ENCODE measurements at regions not wholly inside any gene's neighbourhood (a gene's known extent, or its start where the extent isn't known, plus 50 kb on each side); places are given as distances from the start of the nearest gene placed in this dataset.
A peak's percentile ranks its signal among the peaks of the same experiment; 100 is the strongest.
"Not testable (repeated sequence)": the region's sequence is repeated elsewhere in the genome, so short reads cannot be mapped to it uniquely, and the experiment has no call there.

DNA sequence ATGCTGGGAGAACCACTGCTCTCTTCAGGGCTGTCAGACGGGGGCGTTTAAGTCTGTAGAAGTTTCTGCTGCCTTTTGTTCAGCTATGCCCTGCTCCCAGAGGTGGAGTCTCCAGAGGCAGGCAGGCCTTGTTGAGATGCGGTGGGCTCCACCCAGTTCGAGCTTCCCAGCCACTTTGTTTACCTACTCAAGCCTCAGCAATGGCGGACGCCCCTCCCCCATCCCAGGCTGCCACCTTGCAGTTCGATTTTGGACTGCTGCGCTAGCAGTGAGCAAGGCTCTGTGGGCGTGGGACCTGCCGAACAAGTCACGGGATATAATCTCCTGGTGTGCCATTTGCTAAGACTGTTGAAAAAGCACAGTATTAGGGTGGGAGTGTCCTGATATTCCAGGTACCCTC is 1057.9 kb upstream of the LRRTM1 start:
- not testable (repeated sequence) for DNase-seq (ENCODE audit: low spot score)

DNA sequence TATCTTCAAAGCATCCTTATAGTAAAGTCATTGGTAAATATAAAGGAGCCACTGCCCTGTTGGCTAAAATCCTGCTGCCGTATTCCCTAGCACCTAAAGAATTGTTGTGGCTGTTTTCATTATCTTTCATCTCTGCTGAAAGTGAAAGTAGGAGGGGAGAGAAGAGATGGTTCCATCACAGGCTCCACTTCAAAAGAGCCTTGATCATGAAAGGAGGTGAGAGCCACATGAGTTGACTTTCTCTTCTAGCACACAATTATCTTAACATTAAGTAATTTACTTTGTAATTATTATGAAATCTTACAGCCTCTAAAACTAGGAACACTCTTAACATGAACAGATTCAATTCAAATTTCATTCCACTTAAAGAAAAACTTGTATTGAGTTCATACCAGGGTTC is 1050.9 kb upstream of the LRRTM1 start:
- no peak for DNase-seq (ENCODE audit: low spot score)

DNA sequence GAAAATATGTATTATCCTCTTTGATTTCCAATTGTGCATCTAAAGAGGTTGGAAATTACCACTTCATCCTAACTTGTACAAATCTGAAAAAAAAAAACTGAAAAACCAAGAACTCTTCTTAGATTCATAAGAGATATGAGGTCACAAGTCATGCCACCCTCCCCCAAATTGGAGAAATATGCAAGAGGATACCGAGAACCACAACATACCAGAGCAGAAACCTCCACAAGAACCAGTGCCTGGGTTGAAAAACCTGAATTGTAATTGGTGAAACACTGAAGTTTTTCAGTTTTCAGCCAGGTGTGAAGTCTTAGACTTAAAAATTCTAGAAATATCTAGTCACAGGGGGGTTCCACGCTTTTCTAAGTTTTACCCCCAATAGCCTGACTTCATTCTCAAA is 1029.5 kb upstream of the LRRTM1 start:
- DNase-seq (ENCODE audit: low spot score): no peak

DNA sequence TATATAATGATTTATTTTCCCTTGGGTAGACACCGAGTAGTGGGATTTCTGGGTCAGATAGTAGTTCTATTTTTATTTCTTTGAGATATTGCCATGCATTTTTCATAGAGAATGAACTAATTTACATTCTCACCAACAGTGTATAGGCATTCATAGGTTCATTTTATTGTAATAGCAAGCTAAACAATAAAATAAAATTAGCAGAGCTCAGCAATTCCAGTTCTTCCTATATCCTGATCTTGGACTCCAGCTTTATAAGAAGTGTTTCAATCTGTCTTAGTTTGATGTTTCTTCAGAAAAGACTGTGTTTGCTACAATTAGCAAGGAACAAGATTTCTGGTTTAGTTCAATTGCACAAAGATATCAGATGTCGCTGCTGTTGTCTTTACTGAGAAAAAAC is 1024.4 kb upstream of the LRRTM1 start:
- no peak for DNase-seq (ENCODE audit: low spot score)

DNA sequence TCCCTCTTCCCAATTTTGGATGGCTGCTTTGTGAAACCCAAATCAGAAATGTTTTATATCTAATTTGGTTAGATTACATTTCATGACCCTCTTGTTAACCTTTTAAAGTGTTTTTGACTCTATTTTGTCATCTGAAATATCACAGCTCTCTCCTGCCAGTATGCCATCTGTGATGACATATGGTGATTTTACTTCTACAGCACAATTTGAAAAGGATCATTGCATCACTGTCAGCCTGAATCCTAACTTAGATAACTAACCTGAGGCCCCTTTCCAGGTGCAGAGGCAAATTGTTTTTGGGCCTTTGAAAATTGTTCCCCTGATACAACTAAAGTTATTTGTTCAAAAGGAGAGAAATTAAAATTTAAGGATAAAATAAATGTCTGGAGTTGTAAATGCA is 1023.4 kb upstream of the LRRTM1 start:
- DNase-seq (ENCODE audit: low spot score): no peak

DNA sequence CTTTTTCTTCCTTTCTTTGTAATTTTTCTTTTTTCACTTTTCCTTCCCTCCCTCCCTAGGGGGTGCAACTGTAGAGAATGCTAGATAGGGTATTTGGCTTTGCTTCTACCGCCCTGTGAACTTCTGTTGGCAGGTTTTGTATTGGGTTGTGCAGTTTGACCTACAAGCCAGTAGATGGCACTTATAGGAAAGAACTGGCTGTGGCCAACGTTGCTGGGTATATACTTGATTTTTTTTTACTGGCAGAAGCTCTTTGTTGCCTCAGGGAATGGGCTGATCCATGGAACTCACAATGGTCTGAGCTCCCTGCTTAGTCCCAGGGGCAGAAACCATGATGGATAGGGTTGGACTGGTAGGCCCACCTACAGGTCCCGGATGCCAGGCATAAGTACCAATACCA is 1019.5 kb upstream of the LRRTM1 start:
- DNase-seq (ENCODE audit: low spot score): peak; percentile 25

DNA sequence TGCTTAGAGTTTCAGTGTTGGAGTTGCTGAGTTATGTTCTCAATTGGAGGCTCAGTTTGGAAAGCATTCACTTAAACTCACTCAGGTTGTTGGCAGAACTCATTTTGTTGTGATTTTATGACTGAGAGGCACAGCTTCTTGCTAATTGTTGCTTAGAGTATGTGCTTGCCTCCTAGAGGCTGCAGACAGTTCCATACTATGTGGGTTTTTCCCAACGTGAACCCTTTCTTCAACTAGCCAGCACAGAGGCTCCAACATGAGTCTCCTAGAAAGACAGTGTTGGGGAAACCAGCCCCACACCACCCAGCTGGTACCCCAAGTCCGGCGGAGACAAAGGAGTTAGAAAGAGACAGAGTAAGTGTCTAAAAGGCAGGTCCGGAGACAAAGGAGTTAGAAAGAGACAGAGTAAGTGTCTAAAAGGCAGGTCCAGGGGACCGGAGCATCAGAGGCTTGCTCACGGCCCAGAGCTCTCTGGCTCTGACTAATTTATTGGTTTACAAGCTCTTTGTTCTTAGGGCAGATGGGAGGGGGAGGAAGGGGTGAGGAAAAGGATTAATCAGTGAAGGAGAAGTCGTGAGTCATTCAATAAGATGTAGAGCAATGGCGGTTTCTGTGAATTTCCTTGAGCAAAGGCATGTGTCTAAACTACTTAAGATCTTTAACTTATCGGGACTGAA is 999.7 kb upstream of the LRRTM1 start:
- no peak for DNase-seq (ENCODE audit: low spot score)

DNA sequence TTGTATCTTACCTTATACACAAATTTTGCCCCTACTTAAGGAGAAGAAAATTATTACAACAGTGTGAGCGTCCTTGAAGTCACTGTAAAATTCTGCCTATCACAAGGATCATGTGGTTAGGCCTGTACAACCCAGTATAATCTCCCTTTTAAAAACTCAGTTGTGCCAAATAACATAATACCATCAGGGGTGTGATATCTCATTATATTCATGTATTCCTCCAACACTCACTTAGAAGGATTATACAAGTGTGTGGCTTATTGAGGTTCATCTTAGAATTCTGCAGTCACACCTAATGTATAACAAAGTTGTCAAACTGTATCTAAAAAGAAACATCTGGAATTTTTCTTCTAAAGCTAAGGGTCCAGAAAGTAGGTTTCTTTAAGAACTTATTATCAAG is 998.8 kb upstream of the LRRTM1 start:
- DNase-seq (ENCODE audit: low spot score): no peak

DNA sequence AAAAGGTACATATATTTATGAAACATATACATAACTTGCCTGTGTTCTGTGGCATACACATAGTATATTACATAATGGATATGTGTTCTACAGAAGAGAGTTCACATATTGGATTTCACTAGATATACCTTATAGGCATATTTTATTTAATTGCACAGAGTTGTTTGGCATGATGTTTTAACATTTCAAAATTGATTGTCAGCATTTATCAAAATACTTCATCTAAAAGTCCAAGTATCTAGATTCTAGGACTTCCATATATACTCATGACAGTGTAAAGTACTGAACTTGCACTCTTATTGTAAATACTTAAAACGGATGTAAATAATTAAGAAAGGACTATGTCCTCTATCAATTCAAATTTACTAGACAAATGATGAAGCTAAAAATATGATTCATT is 995.3 kb upstream of the LRRTM1 start:
- no peak for DNase-seq (ENCODE audit: low spot score)

DNA sequence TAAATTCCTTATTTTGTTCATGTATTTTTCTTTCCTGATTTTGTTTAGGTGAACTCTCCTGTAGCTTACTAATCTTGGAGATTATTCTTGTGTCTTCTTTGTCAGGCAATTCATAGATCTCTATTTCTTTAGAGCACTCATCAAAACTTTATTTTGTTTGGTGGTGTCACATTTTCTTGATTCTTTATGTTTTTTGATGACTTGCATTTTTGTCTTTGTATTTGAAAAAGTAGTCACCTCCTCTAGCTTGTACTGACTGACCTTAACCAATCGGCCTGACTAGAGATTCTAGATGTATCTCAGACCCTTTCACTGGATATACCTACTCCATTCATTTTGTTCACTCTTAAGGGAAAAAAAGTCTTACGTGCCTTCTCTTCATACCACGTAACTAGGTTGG is 986.3 kb upstream of the LRRTM1 start:
- DNase-seq (ENCODE audit: low spot score): no peak

DNA sequence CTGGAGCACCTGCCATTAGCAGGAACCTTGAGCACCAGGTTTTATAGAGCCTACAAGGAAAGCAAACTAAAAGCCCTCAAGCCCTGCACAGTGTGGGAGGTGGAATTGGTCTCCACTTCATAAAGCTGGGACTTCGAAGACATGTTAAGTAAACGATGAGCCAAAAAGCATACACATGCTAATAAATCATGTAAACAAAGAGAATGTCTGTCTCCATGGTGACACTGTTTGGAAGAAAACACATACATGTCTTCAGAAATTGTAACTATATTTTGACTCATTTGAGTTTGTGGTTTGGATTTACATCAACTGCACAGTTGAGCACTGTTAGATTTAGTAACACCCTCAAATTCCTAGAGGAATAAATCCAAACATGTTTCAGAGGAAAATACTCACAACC is 978.5 kb upstream of the LRRTM1 start:
- no peak for DNase-seq (ENCODE audit: low spot score)

DNA sequence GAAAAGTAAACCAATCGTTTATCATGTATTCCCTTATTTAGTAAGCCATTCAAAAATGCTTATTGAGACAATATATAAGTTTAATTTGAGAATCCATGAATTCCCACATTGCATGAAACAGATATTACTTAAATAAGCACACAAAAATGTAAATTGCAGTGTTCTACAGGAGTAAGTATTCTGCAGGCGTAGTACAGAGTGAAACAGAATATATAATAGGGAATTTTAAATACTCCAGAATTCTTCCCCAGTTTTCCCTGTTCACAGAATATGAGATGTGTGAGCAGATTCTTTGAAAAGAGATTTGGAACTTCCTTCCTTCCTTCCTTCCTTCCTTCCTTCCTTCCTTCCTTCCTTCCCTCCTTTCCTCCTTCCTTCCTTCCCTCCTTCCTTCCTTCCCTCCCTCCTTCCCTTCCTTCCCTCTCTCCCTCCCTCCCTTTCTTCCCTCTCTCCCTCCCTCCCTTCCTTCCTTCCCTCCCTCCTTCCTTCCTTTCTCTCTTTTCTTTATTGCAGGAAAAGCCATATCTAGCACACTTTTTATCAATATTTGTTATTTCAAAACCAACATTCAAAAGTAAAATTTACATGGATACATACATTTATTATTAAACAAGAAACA is 977.7 kb upstream of the LRRTM1 start:
- no peak for DNase-seq (ENCODE audit: low spot score)

DNA sequence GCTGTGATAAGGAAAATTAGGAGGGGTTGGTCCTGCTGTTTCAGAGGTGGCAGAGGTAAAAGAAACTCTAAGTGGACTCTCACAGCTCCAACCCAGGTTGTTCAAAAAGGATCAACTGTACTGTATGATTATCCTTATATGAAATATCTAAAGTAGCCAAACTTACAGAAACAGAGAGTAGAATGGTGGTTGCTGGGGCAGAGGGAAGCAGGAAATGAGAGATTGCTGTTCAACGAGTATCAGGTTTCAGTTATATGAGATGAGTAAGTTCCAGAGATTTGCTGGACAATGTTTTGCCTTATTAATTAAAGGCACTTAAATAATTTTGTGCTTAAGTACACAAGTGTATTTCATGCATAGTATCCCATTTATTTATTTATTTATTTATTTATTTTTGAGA is 972.0 kb upstream of the LRRTM1 start:
- DNase-seq (ENCODE audit: low spot score): no peak

DNA sequence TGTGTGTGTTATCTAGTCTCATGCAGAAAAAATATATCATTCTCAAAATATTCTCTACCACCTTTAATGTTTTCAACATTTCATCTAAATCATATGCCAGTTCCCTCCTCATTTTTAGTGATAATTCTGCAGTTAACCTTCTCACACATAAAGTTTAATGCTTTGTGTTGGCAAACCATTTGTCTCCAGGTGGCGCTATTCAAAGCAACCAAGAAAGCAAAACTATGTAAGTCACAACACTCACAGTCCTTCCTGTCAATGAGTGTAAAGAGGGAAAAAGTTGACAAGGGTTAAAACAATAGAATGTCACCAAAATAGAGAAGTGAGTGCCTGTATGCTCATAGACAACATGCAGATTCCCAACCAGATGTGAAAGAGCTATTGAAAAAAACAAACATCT is 961.6 kb upstream of the LRRTM1 start:
- peak; percentile 1 for DNase-seq (ENCODE audit: low spot score)

DNA sequence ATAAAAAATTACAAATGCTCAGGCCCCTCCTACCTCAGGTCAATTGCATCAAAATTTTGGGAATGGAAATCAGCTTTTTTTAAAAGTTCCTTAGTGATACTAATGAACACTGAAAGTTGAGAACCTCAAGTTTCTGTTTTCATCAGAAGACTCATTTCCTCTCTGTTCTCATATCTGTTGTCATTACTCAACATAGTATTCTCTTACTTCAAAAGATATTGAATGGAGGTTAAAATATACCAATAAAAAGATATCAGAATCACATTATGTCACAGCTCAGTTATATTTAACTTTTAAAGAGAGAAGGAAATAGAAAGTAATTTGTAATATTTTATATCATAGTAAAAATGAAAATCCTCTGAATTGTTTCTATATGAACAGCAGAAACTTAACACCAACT is 959.4 kb upstream of the LRRTM1 start:
- DNase-seq (ENCODE audit: low spot score): no peak

DNA sequence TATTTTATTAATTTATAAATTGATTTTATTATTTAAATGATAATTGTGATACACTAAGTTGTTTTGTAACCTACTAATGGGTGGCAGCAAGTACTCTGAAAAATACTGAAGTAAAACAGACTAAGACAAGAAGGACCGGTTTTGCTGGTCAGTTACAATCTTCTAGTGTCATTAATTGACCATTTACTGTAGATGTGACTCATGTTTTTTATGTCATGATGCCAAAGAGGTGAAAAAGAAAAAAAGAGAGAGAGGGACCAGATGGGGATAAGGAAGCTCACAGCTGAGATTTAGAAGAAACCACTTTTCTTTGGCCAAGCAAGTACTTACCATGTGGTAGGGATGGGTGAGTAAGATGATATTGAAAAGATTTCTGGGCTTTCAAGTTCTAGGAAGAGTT is 955.8 kb upstream of the LRRTM1 start:
- DNase-seq (ENCODE audit: low spot score): no peak

DNA sequence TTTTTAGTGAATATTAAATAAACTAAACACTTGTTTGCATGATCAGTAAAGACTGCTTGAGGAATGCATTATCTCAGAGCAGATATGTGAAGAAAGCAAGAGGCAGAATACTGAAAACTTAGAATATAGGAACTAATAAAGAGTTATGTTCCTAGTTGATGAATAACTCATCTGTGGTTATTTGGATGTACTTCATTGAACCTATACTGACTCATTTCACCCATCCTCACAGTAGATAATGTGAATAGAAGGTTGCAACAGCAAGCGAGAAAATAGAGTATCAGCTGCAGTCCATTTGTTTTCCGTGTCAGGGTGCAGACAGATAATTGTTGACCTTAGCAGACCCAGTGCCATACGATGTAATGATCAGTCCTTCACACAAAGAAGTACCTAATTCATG is 945.7 kb upstream of the LRRTM1 start:
- no peak for DNase-seq (ENCODE audit: low spot score)

DNA sequence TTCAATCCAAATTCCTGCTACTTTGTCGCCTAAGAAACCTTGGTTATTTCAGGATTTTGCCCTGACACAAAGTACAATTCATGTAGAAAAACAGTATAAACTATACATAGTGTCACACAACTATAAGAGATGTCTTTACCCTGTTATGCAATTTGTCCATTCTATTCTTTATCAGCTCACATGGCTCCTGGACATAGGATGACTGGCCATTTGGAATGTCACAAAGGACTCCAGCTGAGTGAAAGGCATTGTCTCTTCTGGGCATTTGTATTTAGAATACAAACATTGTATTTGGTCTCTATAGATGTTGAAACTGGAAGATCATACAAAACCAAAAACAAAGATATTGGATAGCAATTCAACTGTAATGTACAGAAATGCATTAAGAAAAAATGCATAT is 944.6 kb upstream of the LRRTM1 start:
- DNase-seq (ENCODE audit: low spot score): no peak

DNA sequence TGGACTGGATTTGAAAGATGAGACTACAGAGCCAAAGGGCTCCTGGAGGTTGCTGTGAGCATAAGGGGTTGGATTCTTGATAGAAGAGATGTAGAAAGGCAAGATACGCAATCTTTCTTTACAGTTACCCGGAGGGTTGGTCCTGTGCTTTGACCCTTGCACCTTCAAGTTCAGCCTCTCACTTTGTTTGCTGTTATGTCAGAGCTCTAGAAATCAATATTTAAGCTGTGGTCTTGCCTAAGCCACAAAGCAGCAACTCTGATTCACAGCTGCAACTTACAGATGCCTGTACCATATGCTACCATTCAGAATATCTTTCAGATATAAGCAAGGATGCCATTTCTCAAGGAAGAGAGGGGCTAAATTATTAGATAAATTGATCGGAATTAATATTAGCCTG is 943.1 kb upstream of the LRRTM1 start:
- no peak for DNase-seq (ENCODE audit: low spot score)

DNA sequence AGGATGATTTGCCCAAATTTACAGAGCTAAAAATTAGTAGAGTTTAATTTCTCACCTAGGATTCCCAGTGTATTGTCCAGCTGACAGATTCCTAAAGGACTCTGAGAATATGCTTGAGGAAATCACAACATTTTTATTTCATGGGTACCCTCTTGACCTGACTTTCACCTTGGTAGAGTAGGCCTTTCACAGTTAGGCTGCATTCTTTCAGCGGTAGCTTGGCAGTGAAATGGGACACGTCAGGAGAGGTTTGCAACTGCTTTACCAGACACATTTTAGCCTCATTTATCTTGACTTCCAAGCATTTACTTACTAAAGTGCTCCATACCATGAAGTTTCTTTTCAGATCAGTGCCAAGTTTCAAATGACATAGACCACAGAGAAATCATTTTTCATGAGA is 937.9 kb upstream of the LRRTM1 start:
- DNase-seq (ENCODE audit: low spot score): no peak

DNA sequence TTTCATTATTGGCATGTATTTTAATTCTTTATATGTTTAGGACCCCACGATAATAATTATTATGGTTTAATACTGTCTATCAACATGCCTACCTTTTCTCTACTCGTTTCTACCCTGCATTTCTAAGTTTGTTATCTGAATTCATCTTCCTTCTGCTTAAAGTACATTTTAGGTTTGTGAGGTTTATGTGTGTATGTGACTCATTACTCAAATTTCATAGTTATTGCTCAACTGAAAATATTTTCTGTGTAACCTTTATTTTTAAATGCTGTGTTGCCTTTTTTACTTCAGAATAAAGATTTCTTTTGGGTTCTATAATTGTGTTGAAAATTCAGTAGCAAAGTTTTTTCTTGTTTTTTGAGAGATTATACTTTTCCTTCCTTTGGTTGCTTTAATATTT is 933.9 kb upstream of the LRRTM1 start:
- no peak for DNase-seq (ENCODE audit: low spot score)

DNA sequence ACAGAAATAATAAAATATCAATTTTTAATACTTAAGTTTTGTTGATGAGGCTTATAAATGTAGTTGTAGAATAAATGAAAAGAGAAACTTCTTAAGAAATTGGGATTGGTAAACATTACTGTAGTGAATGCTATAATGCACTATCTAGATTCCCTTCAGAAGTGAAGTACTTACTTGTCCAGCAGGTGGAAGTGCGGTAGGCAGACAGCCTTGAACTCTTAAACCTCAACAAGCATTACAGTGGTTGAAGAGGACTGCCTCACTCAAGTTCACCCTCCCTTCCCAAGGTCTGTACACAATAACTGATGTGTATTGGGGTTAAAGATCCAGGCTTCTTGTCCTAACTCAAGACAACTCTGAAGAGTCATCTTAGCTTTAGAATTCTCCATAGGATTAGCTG is 931.0 kb upstream of the LRRTM1 start:
- DNase-seq (ENCODE audit: low spot score): no peak

DNA sequence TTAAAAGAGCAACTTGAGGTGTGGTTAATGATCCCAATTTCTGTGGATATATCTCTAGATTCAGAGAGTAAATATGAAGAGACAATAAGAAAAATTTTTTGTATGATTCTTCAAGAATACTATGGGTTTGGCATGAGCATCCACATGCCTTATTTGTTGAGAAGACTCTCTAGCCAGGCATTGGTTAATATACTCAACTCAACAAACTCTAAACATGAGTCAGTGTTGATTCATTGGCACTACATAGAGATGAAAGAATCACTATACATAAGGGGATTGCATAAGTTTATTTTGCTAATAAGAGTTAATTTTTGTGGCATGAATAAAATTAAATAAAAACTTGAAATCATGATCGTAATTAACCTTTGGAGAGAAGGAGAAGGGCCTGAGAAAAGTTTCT is 930.2 kb upstream of the LRRTM1 start:
- no peak for DNase-seq (ENCODE audit: low spot score)

DNA sequence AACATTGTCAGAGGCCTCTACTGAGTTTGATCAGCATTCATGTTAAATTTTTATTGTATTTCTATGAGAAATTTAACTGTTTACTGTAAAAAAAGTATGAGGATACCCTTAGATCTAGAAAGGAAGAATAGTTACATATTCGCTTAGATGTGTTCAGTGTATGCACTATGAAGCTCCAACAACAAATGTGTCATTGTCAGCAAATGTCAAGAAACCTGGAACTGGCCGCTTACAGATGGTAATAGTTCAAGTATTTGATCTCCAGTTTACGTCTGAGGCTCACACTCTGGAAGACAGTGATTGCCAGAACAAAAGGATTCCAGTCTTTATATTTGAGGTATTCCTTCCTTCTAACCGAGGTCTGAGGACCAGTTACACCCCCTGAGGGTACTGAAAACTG is 921.2 kb upstream of the LRRTM1 start:
- DNase-seq (ENCODE audit: low spot score): no peak
